ENCODE measurements at regions not wholly inside any gene's neighbourhood (a gene's known extent, or its start where the extent isn't known, plus 50 kb on each side); places are given as distances from the start of the nearest gene placed in this dataset.

DNA sequence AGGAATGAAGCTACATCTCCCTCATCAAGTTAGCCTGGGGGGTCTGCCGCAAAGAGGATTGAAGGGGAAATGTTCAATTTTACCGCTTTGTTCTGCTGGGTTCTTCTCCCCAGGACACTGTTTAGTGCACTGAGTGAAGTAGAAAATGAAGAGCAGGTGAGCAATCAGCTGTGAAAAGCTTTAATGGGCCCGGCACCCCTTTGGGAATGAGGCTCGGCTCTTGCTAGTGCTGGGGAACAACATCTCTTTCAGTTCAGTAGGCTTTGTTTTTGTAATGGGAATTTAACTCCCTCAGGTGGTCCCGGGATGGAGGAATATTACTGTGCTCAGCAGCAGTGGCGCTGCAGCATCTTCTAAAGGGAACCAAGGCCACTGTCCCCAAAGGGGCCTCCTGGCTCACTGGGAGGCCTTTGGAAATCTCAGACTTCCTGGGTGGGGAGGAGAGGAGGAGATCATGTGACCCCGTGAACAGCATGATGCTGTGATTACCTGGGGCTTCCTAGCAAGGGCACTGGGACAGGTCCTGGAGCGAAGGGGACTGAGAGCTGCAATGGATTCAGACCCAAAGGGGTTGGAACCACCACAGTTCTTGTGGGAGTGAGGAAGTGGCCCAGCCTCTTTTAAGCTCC is 85.2 kb upstream of the MAX start:
- peak; percentile 64 for DNase-seq

DNA sequence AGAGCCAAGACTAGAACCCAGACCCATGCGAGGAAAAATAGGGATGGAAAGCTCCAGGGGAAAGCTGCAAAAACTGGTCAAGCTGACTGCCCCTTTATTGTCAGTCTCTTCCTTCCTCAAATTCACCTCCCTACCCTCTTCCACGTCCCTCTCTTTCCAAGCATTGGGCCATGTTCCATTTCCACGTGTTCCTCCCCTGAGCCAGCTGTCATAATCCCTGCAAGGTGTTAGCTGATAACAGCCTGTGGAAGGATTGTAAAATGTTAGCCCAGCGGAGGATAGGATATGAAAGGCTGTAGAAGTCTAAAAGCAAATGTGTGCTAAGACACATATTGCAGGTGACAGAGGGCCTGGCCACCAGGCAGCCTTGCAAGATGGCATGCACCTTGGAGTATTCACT is 88.0 kb upstream of the MAX start:
- no peak for DNase-seq

DNA sequence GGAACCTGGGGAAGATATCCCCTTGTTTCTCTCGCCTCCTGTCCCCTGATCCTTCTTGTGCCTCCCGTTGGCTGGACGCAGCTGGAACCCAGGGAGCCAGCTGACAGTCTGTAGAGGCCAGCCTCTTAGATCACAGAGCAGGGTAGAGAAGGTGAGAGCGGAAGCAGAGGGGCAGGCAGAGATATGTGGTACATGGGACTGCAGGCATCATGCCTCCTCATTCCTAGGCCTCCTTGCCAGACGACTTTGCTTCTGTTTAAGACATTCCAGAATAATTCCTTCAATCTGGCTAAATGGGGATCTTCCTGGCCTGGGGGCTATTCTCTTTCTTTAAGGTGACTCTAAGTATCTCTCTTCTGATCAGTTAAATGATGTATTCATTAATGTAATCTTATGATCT is 89.4 kb upstream of the MAX start:
- no peak for DNase-seq

DNA sequence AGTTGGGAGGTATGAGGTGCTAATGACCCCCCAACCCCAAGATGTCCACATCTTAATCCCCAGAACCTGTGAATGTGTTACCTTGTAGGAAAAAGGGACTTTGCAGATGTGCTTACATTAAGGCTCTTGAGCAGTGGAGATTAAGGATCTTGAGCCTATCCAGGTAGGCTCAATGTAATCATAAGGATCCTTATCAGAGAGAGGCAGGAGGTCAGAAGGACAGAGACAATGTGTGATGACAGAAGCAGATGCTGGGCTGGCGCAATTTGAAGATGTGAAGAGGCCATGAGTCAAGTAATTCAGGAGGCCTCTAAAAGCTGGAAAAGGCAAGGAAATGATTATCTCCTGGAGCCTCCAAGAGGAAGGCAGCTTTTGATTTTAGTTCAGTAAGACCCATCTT is 90.4 kb upstream of the MAX start:
- DNase-seq = no peak

DNA sequence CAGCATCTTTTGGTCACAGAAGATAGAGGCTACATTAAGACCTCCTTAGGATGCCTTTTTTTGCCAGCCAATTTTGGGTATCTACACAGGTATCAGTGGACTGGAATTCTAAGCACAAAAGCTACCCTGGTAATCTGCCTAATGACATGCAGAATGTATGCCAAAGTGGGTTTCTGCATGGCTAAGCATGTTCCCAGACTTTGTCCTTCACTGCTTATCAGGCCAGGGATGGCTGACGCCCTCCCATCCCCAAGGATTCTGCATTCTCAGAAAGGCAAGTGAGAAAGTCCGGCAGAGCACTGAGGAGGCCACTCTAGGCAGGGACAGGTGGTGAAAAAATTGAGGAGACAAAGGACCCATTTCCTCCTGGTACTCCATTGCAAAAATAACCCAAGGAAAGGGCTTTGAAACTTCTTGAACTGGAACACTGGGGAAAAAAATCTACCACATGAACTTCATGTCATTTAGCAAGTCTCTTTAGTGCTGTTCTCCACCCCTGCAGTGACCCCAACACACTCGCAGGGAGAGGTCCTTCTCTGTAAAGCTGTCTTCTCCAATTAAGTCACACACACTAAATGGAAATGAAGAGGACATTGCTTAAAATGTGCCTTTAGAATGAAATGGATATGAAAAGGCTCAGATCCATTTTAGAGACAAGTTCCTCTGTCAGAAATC is 91.7 kb upstream of the MAX start:
- DNase-seq = no peak

DNA sequence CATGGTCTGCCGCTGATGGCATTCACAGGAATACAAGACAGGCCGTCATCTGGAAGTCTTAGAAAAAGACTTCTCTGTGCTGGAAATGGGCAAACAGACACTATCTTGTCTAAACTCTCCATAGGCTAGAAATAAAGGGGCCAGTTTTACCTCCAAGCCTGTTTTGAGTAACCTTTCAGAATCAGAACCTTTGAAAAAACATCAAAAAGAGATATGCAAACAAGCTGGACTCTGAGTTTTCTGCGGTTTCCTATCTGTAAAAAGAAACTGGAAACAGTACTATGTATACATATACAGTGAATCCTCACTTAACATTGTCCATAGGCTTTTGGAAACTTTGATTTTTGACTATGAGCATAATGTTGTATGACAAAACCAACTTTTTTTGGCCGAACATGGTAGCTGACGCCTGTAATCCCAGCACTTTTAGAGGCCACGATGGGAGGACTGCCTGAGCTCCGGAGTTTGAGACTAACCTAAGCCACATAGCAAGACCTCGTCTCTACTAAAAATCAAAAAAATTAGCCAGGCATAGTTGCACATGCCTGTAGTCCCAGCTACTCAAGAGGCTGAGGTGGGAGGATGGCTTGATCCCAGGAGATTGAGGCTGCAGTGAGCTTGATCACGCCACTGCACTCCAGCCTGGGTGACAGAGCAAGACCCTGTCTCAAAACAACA is 92.9 kb upstream of the MAX start:
- no peak for DNase-seq

DNA sequence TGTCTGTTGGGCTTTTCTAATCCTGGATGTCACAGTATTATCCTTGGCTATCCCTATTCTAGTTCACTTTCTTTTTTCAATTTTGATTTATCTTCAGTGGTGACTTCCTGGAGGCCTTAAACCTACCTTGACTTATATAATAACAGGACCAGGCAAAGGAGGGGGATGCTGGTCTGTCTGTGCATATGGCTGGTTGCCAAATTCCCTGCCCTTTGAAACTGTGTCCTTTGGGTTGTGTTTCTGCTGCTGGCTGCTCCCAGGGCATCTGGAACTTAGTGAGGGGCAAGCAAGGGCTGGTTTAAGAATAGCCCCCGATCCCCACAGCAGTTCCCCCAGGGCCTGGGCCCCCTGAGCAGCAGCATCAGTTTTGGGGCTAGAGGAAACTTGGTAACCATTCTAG is 96.0 kb upstream of the MAX start:
- no peak for DNase-seq

DNA sequence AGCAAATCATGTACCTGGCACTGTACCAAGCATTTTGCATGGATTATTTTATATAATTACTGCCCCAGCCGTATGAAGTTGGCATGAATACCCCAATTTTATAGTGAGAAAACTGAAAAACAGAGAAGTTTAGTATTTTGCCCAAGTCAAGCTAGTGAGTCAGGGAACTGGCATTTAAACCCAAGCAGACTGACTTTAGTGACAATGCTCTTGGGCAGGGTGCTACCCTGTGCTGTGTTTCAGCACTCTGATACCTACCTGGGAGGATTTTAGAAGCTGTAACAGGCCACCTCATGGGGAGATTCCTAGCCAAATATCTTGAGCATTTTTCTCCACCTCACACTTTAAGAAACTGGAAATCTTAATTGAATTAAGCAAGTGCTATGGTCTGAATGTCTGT is 98.1 kb upstream of the MAX start:
- DNase-seq = no peak

DNA sequence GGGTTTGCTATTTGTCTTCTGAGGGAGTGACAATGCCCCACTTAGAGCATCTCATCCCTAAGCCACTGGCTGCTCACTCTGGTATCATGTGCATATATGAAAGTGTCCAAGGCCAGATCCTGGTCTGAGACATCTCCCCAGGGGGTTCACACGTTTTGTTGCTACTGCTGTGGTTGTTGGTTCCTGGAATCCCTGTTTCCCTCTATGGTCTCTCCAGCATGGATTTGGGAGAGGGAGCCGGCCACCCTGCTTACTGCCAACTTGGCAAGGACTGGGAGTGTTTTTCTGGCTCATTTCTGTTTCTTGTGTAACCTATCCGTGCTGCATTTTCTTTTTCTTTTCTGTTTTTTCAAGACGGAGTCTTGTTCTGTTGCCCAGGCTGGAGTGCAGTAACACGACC is 101.3 kb upstream of the MAX start:
- DNase-seq = no peak

DNA sequence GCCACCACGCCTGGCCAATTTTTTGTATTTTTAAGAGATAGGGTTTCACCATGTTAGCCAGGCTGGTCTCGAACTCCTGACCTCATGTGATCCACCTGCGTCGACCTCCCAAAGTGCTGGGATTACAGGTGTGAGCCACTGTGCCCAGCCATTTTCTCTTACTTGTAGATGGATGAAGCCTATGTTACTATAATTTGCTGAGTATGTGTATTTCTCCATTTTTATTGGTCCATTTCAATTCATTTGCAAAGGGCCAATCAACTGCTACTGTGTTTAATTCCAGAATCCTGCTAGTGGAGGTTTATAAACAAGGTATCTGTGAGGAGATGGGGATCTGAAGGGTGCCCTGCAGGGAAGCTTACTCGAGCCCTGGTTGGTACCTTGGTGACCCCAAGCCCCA is 101.7 kb upstream of the MAX start:
- DNase-seq = no peak

DNA sequence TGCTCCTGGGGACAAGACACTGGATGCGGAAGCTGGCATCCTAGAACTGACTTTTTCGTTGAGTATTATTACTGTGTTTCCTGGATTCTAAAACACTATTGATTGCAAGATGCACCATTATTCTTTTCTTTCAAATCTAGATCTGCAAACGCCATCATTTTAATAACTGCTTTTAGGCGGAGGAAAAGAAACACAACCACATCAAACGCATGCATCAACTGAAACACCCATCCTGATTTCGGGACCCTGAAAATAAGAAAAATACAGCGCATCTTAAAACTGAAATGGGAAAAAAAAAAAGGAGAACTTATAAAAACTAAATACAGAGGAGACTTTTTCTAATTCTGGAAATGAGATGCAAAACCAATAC is 103.7 kb upstream of the MAX start:
- DNase-seq = no peak

DNA sequence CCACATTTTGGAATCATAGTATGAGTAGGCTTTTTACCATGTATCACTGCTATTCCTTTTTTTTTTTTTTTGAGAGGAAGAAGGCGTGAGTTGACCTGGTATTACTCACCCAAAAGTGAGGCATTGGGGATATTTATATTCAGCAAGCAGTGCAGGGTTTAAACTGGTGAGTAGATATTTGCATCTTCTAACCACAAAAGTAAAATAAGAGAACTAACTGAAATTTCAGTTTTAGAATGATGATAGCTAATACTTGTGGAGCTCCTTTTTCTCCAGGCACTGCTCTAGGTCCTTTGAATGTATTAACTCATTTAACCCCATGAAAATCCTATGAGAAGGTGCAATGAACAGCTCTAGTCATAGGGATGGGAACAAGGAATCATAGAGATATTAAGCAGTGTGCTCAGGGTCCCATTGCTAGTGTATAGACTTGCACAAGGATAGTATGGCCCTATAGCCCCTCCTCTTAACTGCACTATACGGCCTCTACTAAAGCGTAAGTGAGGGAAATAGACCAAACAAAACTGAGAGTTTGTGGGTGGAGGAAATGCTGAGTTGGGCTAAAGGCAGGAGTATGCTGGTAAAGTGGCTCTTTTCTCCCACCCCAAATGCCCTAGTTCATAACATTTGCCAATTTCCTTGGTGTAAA is 104.3 kb upstream of the MAX start:
- DNase-seq = no peak

DNA sequence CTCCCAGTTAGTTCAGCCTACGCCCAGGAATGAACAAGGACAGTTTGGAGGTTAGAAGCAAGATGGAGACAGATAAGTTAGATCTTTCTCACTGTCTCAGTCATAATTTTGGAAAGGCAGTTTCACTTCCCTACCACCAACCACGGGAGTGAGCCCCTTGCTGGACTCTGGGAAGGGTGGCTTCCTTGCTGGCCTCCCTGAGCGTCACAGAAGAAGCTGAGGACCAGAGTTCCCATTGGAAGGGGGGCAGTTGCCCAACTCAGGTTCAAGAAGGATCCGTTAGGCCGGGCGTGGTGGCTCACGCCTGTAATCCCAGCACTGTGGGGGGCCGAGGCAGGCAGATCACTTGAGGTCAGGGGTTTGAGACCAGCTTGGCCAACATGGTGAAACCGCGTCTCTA is 106.2 kb upstream of the MAX start:
- no peak for DNase-seq

DNA sequence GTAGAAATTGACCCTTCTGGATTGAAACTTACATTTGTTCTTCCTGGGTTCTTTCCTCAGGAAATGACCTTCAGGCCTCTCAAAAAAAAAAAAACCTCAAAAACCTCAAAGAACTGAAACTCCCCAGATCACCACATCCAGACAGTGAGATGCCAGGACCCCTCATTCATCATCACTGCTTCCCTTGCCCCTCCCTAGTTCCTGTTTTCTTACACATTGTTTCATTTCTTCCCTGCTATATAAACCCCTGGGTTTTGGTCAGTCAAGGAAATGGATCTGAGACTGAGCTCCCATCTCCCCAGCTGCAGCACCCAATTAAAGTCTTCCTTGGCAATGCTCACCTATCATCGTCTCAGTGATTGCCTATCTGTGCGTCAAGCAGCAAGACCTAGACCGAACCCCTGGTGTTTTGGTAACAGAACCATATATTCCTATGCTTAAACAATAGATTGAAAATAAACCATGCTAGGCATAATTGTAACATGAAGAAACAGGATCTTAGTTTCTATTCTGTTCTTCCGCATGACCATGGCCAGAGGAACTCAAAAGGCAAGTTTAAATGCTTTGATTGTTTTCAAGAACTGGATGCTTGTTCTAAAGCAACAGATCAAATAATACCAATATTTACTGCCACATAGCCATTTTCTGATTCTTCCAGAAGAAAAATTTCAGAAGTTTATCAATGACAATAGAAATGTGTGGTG is 108.0 kb upstream of the MAX start:
- no peak for DNase-seq

DNA sequence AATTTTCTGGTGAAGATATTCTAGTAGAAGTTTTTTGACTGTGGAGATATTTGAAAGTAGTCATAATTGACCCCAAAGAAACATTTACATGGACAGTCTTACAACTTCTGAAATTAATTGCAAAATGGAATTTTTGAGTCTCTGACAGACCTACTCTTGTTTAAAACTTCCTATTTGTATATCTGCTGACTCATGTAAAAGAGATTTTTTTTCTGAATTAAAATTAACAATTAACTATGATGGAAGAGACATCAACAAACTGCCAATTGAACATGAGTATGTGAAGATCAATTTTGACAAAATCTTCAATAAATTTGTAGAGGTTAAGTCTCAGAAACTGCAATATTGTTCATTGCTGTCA is 108.5 kb upstream of the MAX start:
- no peak for DNase-seq

DNA sequence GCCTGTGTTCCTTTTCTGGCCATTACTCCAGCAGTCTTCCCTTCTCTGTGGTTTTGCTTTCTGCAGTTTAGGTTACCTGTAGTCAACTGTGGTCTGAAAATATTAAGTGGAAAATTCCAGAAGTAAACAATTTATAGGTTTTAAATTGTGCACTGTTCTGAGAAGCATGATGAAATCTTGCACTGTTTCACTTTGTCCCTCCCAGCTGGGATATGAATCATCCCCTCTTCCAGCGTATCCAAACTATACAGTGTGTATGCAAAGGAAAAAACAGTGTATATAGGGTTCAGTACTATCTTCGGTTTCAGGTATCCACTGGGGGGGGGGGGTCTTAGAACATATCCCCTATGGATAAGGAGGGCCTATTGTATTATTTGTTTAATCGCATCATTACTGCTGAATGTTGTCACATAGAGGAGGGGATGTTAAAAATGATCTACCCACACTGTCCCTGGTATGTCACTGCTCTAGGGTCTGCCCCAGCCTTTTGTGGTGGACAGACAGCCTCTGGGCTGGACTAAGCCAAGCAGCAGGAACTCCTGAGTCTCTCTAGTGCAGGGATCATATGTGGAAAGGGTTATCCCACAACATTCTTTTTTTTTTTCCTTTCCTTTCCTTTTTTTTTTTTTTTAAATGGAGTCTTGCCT is 109.1 kb upstream of the MAX start:
- no peak for DNase-seq

DNA sequence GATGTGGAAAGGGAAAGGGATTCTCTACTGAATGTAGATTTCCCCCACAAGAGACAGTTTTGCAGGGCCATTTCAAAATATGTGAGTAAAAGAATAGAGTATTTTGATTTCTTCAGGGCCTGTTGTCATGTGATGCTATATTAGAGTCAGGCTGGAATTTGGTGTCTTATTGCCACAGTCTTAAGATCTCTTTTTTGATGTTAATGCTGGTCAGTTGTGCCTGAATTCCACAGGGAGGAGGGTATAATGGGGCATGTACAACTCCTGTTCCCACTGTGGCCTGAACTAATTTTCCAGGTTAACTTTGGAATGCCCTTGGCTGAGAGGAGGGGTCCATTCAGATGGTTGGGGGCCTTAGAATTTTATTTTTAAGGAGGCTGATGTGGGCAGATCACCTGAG is 111.0 kb upstream of the MAX start:
- no peak for DNase-seq

DNA sequence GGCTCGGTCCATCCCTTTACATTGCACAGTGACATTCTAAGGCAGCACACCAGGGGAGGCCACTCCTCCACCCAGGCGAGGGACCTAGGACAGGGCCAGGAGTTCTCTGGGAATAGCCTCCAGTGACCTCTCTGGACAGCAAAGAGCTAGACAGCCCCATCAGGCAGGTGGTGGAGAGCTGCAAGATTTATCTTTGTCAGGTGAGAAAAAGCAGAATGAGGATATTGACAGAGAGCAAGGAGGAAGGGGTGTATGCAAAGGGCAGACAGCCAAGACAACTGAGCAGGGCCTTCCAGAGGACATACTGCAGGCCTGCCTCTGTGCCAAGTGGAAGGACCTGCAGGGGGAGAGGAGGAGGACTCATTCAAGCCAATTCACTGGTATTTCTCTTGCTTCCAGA is 112.4 kb upstream of the MAX start:
- DNase-seq = no peak

DNA sequence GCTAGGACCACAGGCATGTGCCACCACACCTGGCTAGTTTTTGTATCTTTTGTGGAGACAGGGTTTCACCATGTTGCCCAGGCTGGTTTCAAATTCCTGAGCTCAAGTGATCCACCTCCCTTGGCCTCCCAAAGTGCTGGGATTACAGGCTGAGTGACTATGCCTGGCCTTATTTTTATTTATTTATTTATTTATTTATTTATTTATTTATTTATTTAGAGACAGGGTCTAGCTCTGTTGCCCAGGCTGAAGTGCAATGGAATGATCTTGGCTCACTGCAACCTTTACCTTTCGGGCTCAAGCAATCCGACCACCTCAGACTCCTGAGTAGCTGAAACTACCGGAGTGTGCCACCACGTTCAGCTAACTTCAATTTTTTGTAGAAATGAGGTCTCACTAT is 117.0 kb upstream of the MAX start:
- no peak for DNase-seq

DNA sequence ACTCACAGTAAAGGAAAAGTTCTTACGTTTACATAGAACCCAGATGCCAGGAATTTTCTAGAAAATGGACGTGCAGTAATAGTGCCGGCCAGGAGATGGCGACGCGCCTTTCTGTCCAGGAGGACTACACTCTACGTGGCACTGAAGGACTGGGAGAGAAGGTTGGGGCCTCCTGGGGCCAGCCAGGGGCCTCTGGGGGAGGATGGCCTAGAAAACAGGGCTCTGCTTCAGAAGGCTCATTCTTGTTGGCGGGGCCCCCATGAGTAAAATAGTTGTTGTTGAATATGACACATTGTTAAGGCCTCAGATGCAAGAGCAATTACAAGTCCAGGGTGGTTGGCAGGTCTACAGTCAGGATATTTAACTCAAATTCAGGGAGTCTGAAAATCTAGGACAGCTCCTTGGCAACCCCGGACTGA is 120.1 kb upstream of the MAX start:
- no peak for DNase-seq

DNA sequence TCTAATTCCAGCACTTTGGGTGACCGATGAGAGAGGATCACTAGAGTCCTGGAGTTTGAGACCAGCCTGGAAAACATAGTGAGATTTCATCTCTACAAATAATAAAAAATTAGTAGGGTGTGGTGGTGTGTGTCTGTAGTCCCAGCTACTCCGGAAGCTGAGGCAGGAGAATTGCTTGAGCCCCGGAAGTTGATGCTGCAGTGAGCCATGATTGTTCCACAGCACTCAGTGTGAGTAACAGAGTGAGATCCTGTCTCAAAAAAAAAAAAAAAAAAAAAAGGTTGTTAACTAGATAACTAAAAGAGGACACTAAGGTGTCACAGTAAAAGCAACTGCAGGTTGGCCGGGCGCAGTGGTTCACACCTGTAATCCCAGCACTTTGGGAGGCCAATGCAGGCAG is 121.3 kb upstream of the MAX start:
- no peak for DNase-seq

DNA sequence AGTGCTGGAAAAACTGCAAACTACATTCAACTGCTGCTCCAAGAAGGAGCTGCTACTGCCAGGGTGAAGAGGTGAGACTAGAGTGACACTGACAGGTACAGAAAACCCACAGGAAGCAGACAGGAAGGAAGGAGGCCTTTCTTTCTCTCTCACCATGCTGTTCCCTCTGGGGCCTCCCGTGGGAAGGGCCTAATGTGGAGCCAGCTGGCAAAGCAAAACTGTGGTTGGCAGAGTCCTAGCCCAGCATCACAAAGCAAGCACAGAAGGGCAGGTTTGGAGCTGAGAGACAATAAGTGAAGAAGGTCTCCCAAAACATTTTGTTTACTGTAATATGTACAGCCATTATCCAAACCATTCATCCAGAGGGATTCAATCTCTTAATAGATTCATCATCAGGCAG is 122.5 kb upstream of the MAX start:
- no peak for DNase-seq

All from DMS79 (cell line).